Adrenal gland (tissue), 9 donors: ENCODE measurements at regions not wholly inside any gene's neighbourhood (a gene's known extent, or its start where the extent isn't known, plus 50 kb on each side); places are given as distances from the start of the nearest gene placed in this dataset.

ENCODE experiments used
- DNase-seq, 7 donors: peaks; one replicate each; pipeline ENCODE4 v3.0.0-alpha.2; 2019 to 2020
- H3K27ac ChIP-seq, 5 donors: fragments of 200-600 bp; sonication (generic) in 4 of 5; 1 replicate in 3 of 5; 2 replicates in 2 of 5; pipeline versions ENCODE4 v1.5.1 to v1.8.0; 2016 to 2020; ENCODE audit warnings: mild to moderate bottlenecking in 1 of 5
- H3K27me3 ChIP-seq: fragments of 200-600 bp; 2 replicates; pipeline ENCODE4 v1.8.0; 2021
- H3K36me3 ChIP-seq, 2 donors: fragments of 200-600 bp; replicated peaks in 1 of 2; 1 replicate in 1 of 2; 2 replicates in 1 of 2; pipeline versions ENCODE4 v1.5.1 to v1.8.0; 2018 to 2022
- H3K4me1 ChIP-seq, 2 donors: fragments of 200-600 bp; replicated peaks in 1 of 2; 1 replicate in 1 of 2; 2 replicates in 1 of 2; pipeline versions ENCODE4 v1.5.1 to v1.8.0; 2018 to 2021
- H3K4me3 ChIP-seq, 4 donors: fragments of 200-600 bp; sonication (generic) in 3 of 4; one replicate each; pipeline ENCODE4 v1.5.1; 2016 to 2018
- H3K9me3 ChIP-seq, 3 donors: fragments of 200-600 bp; sonication (generic) in 1 of 3; replicated peaks in 1 of 3; 1 replicate in 2 of 3; 2 replicates in 1 of 3; pipeline versions ENCODE4 v1.5.1 to v1.8.0; 2016 to 2021
- CTCF ChIP-seq, 6 experiments: fragments of 450-650 bp in 4 of 6; fragments of 200-600 bp in 2 of 6; sonication (generic) in 1 of 6; IDR thresholded peaks; 1 replicate in 5 of 6; 2 replicates in 1 of 6; pipeline versions ENCODE4 v1.5.1 to v1.8.0; 2016 to 2021; ENCODE audit warnings: antibody characterized with exemption in 6 of 6, mild to moderate bottlenecking in 2 of 6, moderate library complexity in 1 of 6
- POLR2A ChIP-seq, 2 donors: fragments of 450-650 bp; IDR thresholded peaks; one replicate each; pipeline ENCODE4 v1.6.1; 2017; ENCODE audit warnings: antibody characterized with exemption in 2 of 2, mild to moderate bottlenecking in 2 of 2, moderate library complexity in 1 of 2
- WGBS, 4 donors: extraction: QIAGEN DNeasy Blood & Tissue Kit in 2 of 4; methylation state at CpG; one replicate each; pipeline versions ENCODE4 v1.1.5 to v1.1.7; 2013 to 2017; 5-methylcytosine and 5-hydroxymethylcytosine counted together
- intact Hi-C, 2 donors: fragments of 100-400 bp; cut with DNase I; formaldehyde crosslinking; loops; one replicate each; pipeline versions ENCODE4 v1.14.1 to v1.15.0; 2022 to 2023
- donor health status: healthy with polysubstance abuse.
- donor health status: Bipolar disorder and iron deficiency.
- donor health status: DM: yes; HTN: yes; CAD: no.
- donor health status: DM: no; HTN: no; CAD: no.
- donor health status: DM: no; HTN: no; CAD: no.

GRCh38 chr1:4165686-4166300 lies 265.7 kb upstream of the C1orf174 start:
- no peaks in the 10 kb centered on the region for H3K4me1 ChIP-seq
- intact Hi-C loops = no loop called here
- TF ChIP-seq POLR2A (IDR thresholded peaks at IDR 0.05) (no peak), CTCF (IDR thresholded peaks at IDR 0.05) (no peak)
- no peaks in the 10 kb centered on the region for H3K9me3 ChIP-seq
- 60 to 62% (median 61%) methylated on average over 15 to 16 of the region's 16 CpGs for WGBS, 4 donors
- no peak overlapping the region for H3K4me3 ChIP-seq
- H3K27ac ChIP-seq = no peak overlapping the region
- H3K27me3 ChIP-seq = no peaks in the 10 kb centered on the region
- no peak for DNase-seq
- H3K36me3 ChIP-seq = no peaks in the 10 kb centered on the region

- no peak for TF ChIP-seq CTCF (IDR thresholded peaks at IDR 0.05)
- TF ChIP-seq POLR2A (IDR thresholded peaks at IDR 0.05) = no peak
- H3K4me1 ChIP-seq = no peaks in the 10 kb centered on the region
- H3K9me3 ChIP-seq = no peaks in the 10 kb centered on the region
- no peak overlapping the region for H3K4me3 ChIP-seq
- H3K27ac ChIP-seq = no peak overlapping the region
- intact Hi-C loops = no loop called here
- H3K36me3 ChIP-seq = no peaks in the 10 kb centered on the region
- WGBS, 4 donors = 9 to 33% (median 21%) methylated on average over 5 of the region's 5 CpGs
- H3K27me3 ChIP-seq = no peaks in the 10 kb centered on the region
- no peak for DNase-seq
Observed at GRCh38 chr1:4166713-4167112, 266.6 kb upstream of the C1orf174 start.

GRCh38 chr1:4169991-4170390 lies 269.9 kb upstream of the C1orf174 start:
- no peak for DNase-seq
- no peak overlapping the region for H3K4me3 ChIP-seq
- no peak overlapping the region for H3K27ac ChIP-seq
- H3K9me3 ChIP-seq = no peaks in the 10 kb centered on the region
- intact Hi-C loops = no loop called here
- no peaks in the 10 kb centered on the region for H3K36me3 ChIP-seq
- 75 to 90% (median 80%) methylated on average over 5 to 6 of the region's 6 CpGs for WGBS, 4 donors
- H3K4me1 ChIP-seq = no peaks in the 10 kb centered on the region
- no peaks in the 10 kb centered on the region for H3K27me3 ChIP-seq
- TF ChIP-seq CTCF (IDR thresholded peaks at IDR 0.05) (no peak), POLR2A (IDR thresholded peaks at IDR 0.05) (no peak)

GRCh38 chr1:4170548-4171340 lies 270.7 kb upstream of the C1orf174 start:
- intact Hi-C loops = no loop called here
- H3K4me1 ChIP-seq = no peaks in the 10 kb centered on the region
- DNase-seq = no peak

More at GRCh38 chr1:4170548-4171340, 270.7 kb upstream of the C1orf174 start:
- Histone ChIP-seq H3K36me3 (no peaks in the 10 kb centered on the region), H3K9me3 (no peaks in the 10 kb centered on the region), H3K27ac (no peak overlapping the region), H3K27me3 (no peaks in the 10 kb centered on the region), H3K4me3 (no peak overlapping the region)
- 72 to 81% (median 78%) methylated on average over 21 to 25 of the region's 25 CpGs for WGBS, 4 donors
- TF ChIP-seq CTCF (IDR thresholded peaks at IDR 0.05) = no peak
- TF ChIP-seq POLR2A (IDR thresholded peaks at IDR 0.05) = no peak
